Vagina (tissue), 2 donors: ENCODE measurements at regions not wholly inside any gene's neighbourhood (a gene's known extent, or its start where the extent isn't known, plus 50 kb on each side); places are given as distances from the start of the nearest gene placed in this dataset.

Experiments used
- CTCF ChIP-seq, 3 experiments: fragments of 450-650 bp in 2 of 3; fragments of 200-600 bp in 1 of 3; sonication (generic) in 1 of 3; IDR thresholded peaks; one replicate each; pipeline ENCODE4 v1.5.1; 2017 to 2019; ENCODE audit warnings: antibody characterized with exemption in 3 of 3, mild to moderate bottlenecking in 2 of 3, moderate library complexity in 2 of 3
- POLR2A ChIP-seq, 2 donors: fragments of 450-650 bp; IDR thresholded peaks; one replicate each; pipeline ENCODE4 v1.6.1; 2017; ENCODE audit warnings: antibody characterized with exemption in 2 of 2, mild to moderate bottlenecking in 2 of 2, moderate library complexity in 2 of 2
- POLR2AphosphoS5 ChIP-seq, 2 donors: sonication (generic); formaldehyde crosslinking; IDR thresholded peaks; one replicate each; pipeline ENCODE4 v1.9.0; 2017; ENCODE audit warnings: antibody characterized with exemption in 2 of 2, mild to moderate bottlenecking in 2 of 2, low read depth in 1 of 2; ENCODE audit not compliant: insufficient read depth in 1 of 2

- no peak for TF ChIP-seq CTCF (IDR thresholded peaks at IDR 0.05)
- no peak for TF ChIP-seq POLR2A (IDR thresholded peaks at IDR 0.05)
- no peak for TF ChIP-seq POLR2AphosphoS5 (IDR thresholded peaks at IDR 0.05; ENCODE audit: insufficient read depth in 1 of 2, low read depth in 1 of 2)
These were observed 72.7 kb upstream of the ITPRID2 start for GRCh38 chr2:181818840-181819239.
